K562 (cell line): ENCODE measurements at regions not wholly inside any gene's neighbourhood (a gene's known extent, or its start where the extent isn't known, plus 50 kb on each side); places are given as distances from the start of the nearest gene placed in this dataset.

Source experiments
- BACH1 ChIP-seq: fragments of 200-800 bp; sonication (Bioruptor generic); IDR thresholded peaks from 2 replicates; pipeline ENCODE4 v1.6.1; 2016; ENCODE audit warnings: missing genetic modification characterization, missing compliant biosample characterization
- C11orf30 ChIP-seq: fragments of 450-650 bp; IDR thresholded peaks from 2 replicates; pipeline ENCODE4 v1.6.1; 2016; ENCODE audit warnings: low read depth, mild to moderate bottlenecking
- CHD2 ChIP-seq: IDR thresholded peaks from 2 replicates; pipeline ENCODE4 v1.6.1; 2011; ENCODE audit warnings: low read depth, low read length
- MBD1 ChIP-seq: fragments of 250-450 bp; sonication (Bioruptor Pico); IDR thresholded peaks from 2 replicates; pipeline ENCODE4 v1.8.0; 2022; ENCODE audit warnings: inconsistent platforms
- POLR2AphosphoS5 ChIP-seq: IDR thresholded peaks from 2 replicates; pipeline ENCODE4 v1.6.1; 2011; ENCODE audit warnings: mild to moderate bottlenecking, low read depth, low read length, moderate library complexity; ENCODE audit not compliant: control insufficient read depth, insufficient read depth
- USF1 ChIP-seq: sonication (generic); formaldehyde crosslinking; IDR thresholded peaks from 2 replicates; pipeline ENCODE4 v1.9.0; 2022; ENCODE audit warnings: mild to moderate bottlenecking, missing genetic modification reagents
- ZBTB8A ChIP-seq: fragments of 450-650 bp; IDR thresholded peaks from 2 replicates; pipeline ENCODE4 v1.6.1; 2018; ENCODE audit warnings: mild to moderate bottlenecking, moderate library complexity; ENCODE audit not compliant: partially characterized antibody
- ZFP1 ChIP-seq: fragments of 450-650 bp; formaldehyde crosslinking; IDR thresholded peaks from 2 replicates; pipeline ENCODE4 v1.4.0; 2020; ENCODE audit warnings: mild to moderate bottlenecking, mixed read lengths
- ZMIZ1 ChIP-seq, 2 experiments: fragments of 150-350 bp in 1 of 2; IDR thresholded peaks; 2 replicates each; pipeline ENCODE4 v1.6.1; 2012 to 2016; ENCODE audit warnings: low read depth in 2 of 2, low read length in 2 of 2, mild to moderate bottlenecking in 1 of 2, moderate library complexity in 1 of 2
- ZNF143 ChIP-seq: sonication (generic); formaldehyde crosslinking; IDR thresholded peaks from 2 replicates; pipeline ENCODE4 v1.9.0; 2022; ENCODE audit warnings: mild to moderate bottlenecking, missing genetic modification reagents
- ZNF274 ChIP-seq: IDR thresholded peaks from 2 replicates; pipeline ENCODE4 v1.6.1; 2011; ENCODE audit warnings: low read depth, mild to moderate bottlenecking, low read length, moderate library complexity, borderline replicate concordance
- ZNF41 ChIP-seq: fragments of 250-450 bp; sonication (Bioruptor Pico); conservative IDR thresholded peaks from 2 replicates; pipeline ENCODE4 v1.4.0; 2020; ENCODE audit warnings: mild to moderate bottlenecking
- ZNF436 ChIP-seq: fragments of 250-450, 450-650 bp; sonication (Bioruptor Pico); formaldehyde crosslinking; IDR thresholded peaks from 2 replicates; pipeline ENCODE4 v1.7.0; 2020; ENCODE audit warnings: mild to moderate bottlenecking

- TF ChIP-seq ZNF274, result no peak
- no peak for TF ChIP-seq MBD1 (CRISPR knock-in tag)
- TF ChIP-seq ZMIZ1 (IDR thresholded peaks at IDR 0.05; ENCODE audit: low read depth in 2 of 2, low read length in 2 of 2), result no peak
- TF ChIP-seq POLR2AphosphoS5, result no peak
- TF ChIP-seq ZNF41 (CRISPR knock-in tag), result no peak
- no peak for TF ChIP-seq ZBTB8A
- TF ChIP-seq ZFP1, result no peak
- no peak for TF ChIP-seq ZNF436
- TF ChIP-seq ZNF143 (CRISPR knock-in tag), result no peak
- no peak for TF ChIP-seq USF1 (CRISPR knock-in tag)
- no peak for TF ChIP-seq C11orf30
- no peak for TF ChIP-seq BACH1 (tag)
- no peak for TF ChIP-seq CHD2
These were observed 130.9 kb downstream of the GNAT3 start for GRCh38 chr7:80380957-80381356.
